Hematopoietic multipotent progenitor cell treated with erythropoietin and hydrocortisone succinate and interleukin-3 and kit ligand, for 15 days (in vitro differentiated cells): ENCODE measurements at regions not wholly inside any gene's neighbourhood (a gene's known extent, or its start where the extent isn't known, plus 50 kb on each side); places are given as distances from the start of the nearest gene placed in this dataset.
"Not testable (repeated sequence)": the region's sequence is repeated elsewhere in the genome, so short reads cannot be mapped to it uniquely, and the experiment has no call there.

Experiments used
- DNase-seq: peaks from one replicate; pipeline ENCODE4 v3.0.0-alpha.2; 2015; ENCODE audit warnings: low spot score

DNA sequence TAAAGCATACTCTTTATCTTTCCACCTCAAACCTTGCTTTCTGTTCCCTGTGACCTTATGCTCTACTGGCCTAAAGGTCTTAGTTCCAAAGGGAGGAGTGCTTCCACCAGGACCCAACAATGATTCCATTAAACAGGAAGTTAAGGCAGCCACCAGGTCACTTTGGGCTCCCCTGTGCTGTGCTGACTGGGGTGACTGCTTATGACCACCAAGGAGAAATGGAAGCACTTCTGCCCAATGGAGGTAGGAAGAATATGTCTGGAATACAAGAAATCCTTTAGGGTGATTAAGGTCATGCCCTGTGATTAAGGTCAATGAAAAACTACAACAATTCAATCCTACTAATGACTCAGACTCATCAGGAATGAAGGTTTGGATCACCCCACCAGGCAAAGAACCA lies 233.8 kb upstream of the CDH11 start:
- no peak for DNase-seq

DNA sequence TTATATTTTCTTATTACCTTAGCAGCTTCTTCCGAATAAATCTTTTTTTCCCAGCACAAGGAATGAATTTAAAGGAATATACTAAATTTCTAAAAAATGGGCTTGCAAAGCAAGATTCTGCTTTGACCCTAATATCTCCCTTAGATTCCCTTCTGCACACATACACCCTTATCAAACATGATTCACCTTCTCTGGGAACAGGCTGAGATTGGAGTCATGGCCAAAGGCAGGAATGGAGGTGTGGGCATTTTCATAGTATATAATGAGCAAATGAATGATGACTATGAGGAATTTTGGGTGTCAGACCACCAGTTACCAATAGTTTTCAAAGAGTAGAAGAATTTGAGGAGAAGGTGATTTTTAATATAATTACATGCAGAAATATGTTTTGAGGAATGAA lies 231.3 kb upstream of the CDH11 start:
- DNase-seq, result no peak

DNA sequence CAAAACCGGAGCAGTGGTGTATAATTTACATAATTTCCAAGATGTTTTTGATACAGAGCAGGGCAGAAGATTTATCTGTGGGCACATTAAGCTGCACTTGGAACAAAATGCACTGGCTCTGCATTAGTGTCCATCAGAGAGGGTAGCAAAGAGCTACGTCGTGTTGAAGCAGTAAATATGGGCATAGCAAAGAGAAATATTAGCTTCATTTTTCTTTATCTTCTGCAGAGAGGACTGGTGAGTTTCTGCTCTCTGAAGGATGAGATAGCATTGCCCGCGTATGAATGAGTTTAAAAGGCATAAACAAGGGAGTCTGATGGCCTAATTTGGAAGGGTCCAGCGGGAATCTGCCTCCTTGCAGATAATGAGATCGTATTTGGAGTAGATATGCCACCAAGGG lies 227.8 kb upstream of the CDH11 start:
- no peak for DNase-seq

DNA sequence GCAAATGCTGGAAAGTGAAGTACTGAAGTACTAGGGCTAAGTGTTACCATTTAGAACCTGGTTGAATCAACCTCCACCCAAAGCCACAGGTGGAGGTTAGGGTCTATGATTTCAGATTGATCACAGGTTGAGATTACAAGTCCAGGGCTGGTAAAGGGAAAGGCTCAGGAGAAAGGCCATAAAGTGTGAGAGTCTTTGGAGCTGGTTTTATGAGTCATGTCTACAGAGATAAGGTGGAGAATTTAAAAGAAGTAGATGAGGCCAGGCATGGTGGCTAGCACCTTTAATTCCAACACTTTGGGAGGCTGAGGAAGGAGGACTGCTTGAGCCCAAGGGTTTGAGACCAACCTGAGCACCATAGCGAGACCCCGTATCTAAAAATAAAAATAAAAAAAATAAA lies 221.7 kb upstream of the CDH11 start:
- no peak for DNase-seq

DNA sequence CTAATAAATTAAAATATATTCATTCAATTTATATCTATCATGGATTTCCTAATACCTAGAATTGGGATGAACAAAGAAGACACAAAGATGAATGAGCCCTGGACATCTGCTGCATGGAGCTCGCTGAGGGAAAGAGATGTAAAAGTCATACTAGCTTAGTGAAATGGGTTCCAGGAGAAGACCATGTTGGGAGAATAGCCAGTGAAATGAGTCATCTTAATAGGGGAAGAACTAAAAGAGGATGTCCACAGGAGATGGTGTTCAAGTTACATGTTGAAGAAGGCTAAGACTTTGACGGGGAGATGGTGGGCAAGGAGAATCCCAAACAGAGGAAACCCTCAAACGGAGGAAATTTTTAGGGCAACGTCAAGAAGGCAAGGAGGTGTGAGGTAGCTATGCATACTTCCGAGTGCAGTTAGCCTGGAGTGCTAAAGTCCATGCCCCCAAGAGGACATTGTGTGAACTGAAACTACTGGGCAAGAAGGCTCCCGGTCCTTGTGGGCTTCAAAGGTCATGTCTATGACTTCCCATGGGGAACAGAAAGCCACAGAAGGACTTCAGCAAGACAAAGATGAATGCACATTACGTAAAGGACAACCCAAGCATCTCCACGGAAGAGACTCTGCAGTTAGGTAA lies 220.5 kb upstream of the CDH11 start:
- DNase-seq, result no peak

DNA sequence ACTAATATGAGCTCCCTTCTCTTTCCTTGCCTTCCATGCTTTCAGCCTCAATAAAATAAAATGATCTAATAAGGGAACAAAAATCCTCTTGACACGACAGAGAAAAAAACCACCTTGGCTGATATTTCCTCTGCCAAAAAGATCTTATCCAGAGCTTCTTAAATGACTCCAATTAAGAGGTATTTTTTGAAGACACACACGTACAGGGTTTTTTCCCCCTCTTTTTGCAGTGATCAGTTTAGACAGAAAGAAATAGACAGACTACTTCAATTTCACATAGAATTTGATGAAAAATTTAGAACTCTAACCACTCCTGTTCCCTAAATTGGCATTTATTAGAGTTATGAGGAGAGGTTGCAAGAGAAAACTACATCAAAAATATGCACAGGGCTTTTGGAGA lies 217.2 kb upstream of the CDH11 start:
- DNase-seq, result no peak

DNA sequence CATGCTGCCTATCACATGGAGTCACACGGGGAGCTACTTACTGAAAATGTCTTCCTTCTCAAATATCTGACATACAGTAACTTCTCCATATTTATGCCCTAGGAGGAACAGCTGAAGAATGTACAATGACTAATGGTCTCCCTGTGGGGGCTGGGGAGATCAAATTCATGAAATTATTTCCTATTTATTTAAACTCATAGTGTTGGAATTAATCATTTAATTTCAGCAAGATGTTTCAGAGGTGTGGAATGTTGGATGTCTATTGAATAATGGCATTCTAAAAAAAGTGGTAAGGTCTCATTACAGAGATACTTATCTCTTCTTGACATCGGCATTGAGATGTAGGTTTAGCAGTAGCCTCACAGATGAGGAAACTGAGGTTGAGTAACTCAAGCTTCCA lies 214.3 kb upstream of the CDH11 start:
- no peak for DNase-seq

DNA sequence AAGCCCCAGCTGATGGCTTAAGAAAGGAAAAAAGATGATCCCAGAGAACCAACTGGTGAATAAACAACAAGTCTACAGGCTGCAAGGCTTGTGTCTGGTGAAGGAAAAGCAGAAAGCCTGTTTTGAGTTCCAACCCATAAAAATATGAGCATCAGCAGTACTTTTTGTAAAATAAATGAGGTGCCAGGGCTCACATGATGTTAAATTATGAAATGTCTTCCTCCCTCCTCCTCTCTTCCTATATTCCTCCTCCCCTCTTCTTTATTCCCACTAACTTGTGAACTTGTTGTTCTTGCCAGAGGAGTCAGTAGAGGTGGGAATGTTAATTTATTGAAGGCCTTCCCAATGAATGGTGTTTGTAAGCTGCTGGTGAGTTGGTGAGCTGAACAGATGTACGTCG lies 212.2 kb upstream of the CDH11 start:
- DNase-seq, result no peak

DNA sequence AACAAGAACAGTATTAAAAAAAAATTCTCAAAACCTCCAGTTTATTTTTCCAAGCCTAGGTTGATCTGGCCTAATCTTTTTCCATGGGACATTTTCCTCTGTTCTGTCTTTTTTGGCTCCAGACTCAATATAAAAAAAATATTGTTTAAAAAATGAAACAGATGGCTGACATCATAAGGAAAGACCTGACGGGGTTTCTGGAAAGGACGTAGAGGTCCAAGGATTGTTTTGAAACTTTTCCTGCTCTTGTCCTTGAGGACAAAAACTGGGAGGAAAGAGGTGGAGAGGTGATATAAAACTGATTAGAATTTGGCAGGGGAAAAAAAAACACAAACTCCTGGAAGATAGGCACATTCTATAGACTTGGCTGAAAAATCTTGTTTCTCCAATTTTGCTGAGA lies 211.4 kb upstream of the CDH11 start:
- no peak for DNase-seq

DNA sequence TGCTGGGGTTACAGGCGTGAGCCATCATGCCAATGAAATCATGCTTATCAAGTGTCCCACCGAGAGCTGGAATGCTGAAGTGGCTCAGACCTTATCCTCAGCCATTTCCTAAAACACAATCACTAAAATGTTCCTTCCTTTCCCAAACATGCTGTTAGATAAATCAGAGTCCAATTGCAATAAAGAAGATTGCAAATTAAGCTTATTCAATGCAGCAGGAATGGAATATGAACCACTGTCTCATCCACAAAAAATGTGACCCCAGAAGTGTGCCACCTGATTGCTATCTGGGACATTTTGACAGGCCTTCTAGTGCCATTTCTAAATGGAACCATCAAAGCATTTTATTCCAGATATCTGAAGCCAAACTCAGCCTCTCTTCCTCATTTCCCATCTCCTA lies 205.5 kb upstream of the CDH11 start:
- no peak for DNase-seq

DNA sequence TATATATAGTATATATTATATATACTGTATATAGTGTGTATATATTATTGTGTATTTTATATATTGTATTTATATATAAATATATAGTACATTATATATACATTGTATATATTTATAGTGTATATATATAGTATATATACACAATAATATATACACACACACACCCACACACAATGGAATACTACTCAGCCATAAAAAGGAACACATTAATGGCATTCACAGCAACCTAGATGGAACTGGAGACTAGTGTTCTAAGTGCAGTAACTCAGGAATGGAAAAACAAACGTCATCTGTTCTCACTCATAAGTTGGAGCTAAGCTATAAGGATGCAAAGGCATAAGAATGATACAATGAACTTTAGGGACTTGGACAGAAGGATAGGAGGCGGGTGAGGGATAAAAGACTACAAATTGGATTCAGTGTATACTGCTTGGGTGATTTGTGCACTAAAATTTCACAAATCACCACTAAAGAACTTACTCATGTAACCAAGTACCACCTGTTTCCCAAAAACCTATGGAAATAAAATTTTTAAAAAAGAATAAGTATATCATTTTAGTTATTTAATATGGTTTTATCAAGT lies 201.9 kb upstream of the CDH11 start:
- no peak for DNase-seq

DNA sequence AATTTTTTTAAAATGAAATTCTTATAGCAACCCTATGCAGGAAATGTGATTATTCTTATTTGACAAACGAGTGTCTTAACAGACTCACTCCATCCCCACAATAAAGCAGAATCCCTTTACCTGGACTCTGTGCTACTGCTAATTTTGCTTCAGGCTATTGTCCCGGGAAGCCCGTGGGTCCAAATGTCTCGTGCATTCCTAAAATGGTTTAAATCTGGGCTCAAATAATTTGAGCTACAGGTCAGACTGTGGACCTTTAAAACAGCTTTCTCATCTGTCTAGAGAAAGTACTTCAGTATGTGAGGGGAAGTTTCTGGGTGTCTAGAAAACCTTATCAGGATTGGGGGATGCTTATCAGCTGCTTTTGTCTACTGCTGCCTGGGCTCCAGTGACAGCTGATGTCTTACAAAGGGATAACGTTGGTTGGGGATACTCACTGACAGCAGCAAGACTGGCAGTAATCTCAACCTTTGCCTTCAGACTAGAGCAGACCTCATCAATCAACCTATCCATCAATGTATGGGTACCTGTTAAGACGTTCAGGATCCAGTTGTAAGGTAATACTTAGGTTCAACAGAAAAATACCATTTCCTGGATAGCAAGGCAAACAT lies 197.9 kb upstream of the CDH11 start:
- no peak for DNase-seq

DNA sequence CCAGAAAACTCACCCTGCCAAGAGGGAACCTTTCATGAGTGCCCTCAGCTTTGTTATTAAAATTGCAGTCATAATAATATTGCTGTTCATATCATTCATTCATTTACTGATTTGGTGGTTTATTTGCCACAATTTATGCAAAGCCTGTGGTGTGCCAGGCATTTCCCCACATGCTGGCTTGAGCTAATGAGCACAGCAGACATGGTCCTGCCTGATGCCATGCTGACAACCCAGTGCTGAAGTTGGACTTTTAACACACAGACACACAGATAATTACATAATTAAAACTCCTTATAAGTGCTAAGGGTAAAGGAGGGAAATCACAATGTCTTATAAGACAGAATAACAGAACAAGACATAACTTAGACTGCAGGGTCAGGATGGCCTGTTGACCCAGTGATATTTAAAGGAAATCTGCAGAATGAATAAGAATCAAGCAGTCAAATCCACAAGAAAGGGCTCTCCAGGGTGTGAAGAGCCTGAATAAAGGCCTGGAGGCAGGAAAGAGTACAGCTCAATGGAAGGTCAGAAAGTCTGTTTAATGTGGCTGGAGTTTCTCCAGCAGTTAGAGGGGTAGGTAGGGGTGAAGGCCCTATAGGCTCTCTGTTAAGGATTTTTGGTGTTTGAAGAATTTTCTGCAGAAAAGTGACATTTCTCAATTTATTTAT lies 196.9 kb upstream of the CDH11 start:
- no peak for DNase-seq

DNA sequence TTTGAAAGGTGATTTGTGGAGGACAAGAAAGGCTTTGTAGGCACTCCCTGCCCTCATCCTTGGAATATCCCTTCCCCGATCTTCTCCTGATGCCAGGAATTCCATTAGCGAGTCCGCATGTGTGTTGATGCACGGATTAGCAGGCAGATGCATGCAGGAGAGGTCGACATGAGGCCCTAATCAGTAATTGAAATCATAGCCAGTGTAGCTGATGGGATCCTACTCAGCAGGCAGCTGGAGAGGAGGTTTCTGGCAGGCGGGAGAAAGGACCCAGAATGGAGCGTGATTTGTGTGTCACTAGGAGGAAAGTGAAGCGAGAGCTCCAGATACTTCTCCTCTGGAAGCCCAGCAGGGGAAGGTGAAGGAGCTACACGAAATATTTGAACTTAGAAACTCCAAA lies 196.3 kb upstream of the CDH11 start:
- no peak for DNase-seq

DNA sequence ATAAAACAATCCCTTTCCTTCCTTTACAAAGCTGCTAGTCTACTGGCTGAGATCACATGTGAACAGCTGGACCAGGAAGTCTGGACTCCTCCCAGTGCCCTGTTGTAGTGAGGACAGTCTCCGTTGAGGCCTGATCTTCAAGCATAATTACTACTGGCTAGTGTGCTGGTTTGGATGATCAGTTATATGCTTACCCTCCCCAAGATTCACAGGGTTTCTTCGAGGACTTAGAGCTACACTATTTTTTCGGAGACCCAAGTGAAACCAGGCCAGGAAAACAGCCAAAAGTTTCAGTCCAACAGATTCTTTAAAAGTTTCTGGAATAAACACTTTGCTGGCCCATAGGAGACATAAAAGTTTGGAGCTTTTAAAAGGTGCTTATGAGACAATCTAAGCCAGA lies 194.9 kb upstream of the CDH11 start:
- no peak for DNase-seq

DNA sequence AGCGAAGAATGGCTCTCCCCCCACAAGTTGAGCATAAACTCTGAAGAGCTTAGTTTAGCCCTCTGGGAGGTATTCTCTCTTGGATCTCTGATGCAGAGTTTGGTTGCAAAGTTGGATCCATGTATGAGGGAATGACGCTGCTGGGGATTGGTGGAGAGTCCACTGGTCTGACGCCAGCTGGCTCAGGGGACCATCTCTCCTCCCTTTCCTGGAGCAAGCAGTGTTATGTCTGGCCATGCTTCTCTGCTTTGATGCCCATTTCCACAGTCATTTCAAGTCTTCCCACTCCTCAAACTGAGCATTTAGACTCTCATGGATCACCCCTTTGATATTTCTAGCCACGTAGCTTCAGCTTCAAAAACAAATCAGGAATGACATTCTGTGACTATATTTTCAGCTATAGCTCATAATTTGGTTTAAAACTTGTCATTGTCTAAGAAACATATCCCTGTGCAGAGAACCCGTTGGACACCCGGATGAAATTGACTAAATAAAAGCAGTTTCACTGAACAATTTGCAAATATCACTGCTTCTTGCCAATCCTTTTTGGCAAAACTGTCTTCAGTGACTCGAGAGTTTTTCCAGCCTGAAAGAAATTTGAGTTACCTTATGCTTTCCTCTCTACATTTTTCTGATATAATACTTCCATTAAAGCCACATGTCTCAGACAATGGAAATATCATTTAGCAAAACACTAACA lies 193.4 kb upstream of the CDH11 start:
- DNase-seq, result no peak

DNA sequence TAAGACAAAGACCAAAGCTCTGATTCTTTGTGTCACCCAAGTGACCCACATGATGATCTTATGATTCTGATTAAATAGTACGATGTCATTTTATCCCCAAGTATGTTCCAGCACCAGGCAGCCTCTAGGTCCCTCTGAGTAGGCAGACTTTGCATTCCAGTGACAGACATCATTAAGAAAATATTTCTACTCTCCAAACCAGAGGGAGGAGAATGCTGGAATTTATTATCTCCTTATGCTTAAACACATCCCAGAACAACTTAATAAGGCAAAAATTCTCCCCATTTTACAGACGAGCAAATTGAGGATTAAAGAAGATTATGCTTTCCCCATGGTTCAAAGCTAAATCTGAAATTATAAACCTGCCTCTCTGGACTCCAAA lies 192.8 kb upstream of the CDH11 start:
- DNase-seq, result no peak

DNA sequence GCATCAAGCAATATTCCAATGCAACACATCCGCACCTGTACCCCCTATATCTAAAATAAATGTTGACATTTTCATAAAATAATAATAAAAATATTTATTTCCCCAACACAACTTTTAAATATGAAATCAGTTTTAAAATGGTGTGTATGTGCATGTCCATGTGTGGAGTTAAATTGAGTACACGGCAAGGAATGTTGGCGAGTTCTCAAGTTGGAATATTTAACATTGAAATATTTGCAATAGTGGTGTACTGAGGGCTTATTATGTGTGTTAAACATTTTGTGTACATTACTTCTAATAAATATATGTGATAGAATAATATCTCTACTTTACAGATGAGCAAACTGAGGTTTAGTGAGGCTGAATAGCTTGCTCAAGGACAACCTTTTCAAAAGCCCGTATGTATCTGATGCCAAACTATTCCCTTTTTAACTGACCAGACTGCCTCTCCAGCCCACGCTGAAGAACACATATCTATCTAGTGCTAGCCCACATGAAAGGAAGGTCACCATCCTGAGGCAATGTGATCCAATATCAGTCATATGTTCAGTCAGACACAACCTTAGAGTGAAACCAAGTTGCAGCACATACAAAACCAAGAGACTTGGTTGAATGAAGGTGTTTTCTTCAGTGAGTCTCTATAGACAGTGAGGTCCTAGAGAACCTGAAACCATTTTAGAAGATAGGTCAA lies 192.2 kb upstream of the CDH11 start:
- no peak for DNase-seq

DNA sequence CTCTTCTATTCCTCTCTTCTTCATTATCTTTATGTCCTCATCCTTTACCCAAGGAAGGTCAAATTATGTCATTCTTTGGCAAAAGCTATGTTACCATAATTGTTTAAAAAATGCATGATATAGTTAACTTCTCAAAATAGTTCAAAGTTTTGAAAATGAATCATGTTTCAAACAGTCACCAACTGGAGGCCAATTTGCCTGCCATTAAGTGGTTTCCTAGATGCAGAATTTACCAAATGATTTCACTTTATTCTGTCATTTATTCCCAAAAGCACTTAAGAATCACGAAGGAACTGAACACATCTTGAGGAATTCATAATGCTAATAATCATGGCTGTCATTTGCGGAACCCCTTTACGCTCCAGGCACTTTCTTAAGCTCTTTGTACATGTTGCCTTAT lies 190.9 kb upstream of the CDH11 start:
- DNase-seq, result no peak

DNA sequence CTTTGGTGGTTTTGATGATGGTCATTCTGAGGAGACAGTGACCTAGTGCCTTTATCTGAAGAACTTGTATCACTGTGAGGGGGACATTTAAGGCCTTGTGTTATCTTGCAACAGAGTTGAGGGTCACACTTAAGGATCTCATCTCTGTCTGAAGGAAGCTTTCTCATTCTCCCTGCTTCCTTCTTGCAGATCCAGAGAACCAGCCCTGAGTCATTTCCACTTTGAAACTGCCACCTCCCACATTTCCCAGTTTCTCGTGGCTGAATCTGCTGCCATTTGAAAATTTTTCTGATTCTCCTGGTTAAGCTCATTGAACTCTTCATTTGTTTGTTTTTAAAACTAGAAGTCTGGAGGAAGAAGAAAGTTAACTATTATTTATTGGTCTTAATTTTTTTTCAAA lies 190.2 kb upstream of the CDH11 start:
- DNase-seq, result no peak

DNA sequence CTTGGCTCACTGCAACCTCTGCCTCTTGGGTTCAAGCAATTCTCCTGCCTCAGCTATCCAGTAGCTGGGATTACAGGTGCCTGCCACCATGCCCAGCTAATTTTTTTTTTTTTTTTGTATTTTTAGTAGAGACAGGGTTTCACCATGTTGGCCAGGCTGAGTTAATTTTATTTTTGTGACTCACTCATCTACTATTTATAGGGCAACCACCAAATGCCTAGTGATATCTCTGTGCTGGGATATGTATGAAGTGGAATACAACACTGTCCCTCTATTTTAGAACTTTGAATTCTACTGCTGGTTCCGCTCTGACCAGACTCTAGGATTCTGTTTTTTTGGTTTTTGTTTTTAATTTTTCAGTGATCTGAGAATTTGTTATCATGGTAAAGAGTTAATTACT lies 188.6 kb upstream of the CDH11 start:
- not testable (repeated sequence) for DNase-seq

DNA sequence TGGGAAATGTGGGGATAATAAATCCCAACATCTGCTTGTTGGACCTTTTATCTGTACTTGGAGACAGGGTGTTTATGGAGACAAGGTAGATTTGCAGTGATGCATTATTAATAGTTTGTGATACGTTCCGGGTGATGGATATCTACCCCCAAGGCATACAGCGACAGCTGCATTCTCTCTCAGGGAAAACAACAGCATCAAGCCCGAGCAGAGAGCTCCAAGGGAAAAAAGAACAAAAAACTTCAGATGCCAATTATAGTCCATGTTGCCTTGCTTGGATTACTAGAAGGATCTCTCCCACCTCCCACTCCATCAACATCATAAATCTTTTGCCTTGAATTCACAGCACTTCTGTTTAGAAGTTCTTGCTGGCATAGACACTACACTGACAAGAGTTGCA lies 187.5 kb upstream of the CDH11 start:
- DNase-seq, result no peak
